Globus pallidus (tissue), 1 donor: ENCODE measurements at regions not wholly inside any gene's neighbourhood (a gene's known extent, or its start where the extent isn't known, plus 50 kb on each side); places are given as distances from the start of the nearest gene placed in this dataset.

Experiments used
- DNase-seq: peaks from one replicate; pipeline ENCODE4 v3.0.0-alpha.2; 2015; ENCODE audit warnings: low spot score

DNA sequence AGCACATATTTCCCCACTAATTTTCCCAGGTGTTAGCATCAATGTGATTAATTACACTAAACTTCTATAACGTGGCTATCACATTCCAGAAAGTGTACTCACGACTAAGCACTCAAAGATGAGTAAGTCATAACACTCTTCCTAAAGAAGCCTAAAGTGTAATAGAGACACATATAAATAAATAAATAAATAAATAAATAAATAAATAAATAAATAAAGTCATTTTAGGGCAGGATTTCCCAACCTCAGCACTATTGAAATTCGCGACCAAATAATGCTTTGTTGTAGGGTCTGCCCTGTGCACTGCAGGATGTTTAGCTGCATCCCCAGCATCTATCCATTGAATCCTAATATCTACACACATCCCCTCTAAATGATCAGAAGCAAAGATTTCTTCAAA is 390.9 kb downstream of the CDH7 start:
- no peak for DNase-seq

DNA sequence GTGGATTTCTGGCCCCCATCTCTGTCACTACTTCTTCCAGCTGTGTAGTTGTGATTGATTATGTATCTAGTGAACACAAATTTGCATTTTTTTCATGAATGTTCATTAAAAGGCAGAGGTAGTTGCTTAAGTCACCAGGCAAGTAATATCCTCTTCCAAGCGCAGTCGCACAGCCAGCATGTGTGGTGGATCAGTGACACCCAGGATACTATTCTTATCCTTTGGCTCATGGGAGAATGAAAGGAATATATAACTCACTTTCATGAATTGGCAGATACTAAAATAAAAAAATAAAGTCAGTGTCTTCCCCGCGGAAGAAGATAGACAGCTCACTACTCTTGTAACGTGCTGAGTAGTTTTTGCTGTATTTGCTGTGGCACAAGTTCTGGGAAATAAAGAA is 387.8 kb downstream of the CDH7 start:
- no peak for DNase-seq

DNA sequence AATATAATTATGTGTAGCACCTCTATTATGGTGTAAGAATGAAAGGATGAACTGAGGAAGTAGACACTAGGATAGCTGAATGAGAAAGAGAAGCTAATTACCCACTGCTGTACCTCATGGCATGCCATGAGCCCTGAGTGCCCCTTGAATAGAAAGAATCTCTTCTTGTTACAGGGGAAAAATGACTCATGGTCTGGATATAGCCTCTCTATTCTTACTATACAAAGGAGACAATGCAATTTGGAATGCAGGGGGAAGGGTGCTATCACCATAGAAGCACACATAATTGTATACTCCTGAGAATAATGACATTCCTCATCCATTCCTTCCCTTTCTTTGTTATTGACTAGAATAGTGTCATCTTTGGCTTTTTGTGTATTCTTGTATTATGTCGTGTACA is 385.2 kb downstream of the CDH7 start:
- no peak for DNase-seq

DNA sequence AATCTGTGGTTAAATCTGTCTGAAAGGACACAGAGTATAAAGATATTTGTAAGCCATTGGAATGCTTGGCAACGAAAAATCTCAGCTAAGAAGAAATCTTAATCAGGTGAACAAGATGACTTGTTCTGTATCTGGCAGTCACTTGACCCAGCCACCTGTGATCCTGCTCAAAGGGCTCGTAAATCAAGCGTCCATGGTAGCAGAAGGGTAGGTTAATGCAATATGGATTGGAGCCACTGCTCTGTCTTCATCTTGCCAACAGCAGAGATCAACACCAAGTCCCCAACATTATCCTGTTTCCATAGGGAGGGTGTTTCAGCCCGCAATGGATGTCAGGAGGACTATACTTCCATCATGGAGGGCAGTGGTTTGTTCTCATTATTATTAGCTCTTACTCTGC is 378.4 kb downstream of the CDH7 start:
- no peak for DNase-seq

DNA sequence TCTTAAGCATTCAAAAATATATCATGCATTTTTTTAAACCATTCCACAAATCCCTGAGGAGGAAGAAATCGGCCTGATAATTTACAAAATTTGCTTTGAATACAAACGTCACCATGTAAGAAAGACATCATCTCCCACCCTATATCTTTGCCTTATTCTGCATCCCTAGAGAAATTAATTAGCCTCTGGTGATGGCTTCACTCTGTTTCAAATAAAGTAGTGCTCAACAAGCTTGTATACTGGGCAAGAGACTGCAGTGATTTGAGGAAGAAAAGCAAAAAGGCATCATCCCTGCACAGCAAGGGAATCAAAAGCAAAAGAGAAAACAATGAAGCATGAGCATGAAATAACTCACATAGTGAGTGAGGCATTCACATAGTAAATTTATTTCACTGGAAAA is 375.5 kb downstream of the CDH7 start:
- DNase-seq = no peak

DNA sequence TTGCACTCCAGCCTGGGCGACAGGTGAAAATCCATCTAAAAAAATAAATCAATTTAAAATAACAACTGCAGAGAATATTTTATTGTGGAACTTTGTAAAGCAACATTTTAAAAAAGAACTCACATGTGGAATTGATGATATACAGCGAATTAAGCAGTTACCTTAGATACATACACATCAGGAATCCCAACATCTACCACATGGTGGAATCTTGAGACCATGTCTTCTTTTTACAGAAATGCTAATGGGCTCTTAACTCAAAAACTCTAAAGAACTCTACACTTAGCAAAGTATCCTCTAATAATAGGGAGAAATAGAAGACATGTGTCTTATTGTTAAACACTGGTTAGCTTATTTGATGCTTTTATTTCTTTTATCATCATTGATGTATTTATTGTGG is 373.6 kb downstream of the CDH7 start:
- no peak for DNase-seq

DNA sequence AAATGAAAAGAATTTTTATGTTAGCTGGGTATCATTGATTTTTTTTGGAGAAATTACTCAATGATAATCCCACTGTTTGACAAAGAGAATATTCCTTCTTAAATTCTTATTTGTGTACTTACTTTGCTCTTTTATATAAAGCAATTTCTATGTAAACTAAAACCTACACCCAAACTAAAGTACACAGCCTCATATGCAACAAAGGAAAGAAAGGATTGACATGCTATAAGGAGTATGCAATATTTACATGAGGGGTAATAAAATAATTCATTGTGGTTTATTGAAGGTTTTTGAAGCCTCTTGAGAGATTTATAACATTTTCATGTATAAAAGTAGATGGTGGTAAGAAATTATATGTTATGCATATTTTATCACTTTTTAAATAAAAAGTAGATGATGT is 368.5 kb downstream of the CDH7 start:
- no peak for DNase-seq

DNA sequence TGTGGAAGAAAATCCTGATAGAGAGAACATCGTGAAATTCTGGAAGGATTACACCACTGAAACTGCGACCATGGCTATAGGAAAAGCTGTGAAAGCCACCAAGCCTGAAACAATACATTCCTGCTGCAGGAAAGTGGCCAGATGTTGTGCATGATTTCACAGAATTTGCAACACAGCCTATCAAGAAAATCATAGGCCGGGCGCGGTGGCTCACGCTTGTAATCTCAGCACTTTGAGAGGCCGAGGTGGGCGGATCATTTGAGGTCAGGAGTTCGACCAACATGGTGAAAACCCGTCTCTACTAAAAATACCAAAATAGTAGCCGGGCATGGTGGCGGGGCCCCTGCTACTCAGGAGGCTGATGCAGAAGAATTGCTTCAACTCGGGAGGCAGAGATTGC is 360.2 kb downstream of the CDH7 start:
- no peak for DNase-seq

DNA sequence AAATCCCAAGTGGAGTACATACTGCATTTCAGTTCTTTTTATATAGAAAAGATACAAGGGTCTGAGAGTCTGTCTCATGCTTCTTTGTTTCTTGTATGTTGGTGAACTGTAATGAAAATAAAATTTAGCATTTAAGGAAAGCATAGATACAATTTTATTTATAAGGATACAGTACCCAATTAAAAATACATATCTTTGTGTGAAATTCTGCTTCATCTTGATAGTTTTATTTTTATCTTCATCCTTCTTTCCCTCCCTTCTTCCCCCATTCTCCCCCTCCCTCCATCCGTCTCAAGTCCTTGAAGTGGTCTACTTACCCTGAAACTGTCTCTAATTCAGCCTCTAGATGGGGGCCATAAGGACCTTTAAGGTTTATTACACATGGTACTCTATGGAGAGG is 359.8 kb downstream of the CDH7 start:
- no peak for DNase-seq

DNA sequence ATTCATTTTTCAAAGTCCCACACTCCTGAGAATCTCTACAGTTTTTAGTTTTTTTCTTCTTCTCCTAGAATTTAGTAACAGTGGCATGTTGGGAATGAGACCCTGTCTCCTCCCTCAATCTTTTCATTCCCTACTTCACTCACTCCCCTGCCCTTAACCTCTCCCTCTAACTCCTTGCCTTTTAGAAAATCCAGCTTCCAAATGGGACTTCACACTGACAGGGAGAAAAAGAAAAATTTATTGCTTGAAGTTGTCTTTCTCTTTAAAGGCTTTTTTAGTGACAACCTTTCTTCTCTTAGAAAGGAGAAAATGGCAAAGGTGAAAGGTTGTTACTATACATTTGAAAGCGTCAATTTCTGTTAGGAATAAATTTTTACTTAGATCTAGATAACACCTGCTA is 359.2 kb downstream of the CDH7 start:
- no peak for DNase-seq

DNA sequence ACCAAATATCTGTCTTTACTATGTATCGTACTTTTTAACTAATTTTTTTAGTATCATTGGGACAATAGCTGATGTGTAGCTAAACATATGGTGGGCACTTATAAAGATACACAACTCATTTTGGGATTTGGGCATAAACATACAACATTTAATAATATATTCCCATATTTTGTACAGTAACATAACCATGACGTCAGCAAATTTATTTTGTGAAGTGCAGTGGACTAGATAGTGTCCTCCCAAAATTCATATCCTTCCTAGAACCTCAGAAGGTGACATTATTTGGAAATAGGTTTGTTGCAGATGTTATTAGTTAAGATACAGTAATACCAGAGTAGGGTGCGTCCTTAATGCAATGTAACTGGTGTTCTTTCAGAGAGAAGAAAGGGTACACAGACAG is 356.7 kb downstream of the CDH7 start:
- DNase-seq = no peak

DNA sequence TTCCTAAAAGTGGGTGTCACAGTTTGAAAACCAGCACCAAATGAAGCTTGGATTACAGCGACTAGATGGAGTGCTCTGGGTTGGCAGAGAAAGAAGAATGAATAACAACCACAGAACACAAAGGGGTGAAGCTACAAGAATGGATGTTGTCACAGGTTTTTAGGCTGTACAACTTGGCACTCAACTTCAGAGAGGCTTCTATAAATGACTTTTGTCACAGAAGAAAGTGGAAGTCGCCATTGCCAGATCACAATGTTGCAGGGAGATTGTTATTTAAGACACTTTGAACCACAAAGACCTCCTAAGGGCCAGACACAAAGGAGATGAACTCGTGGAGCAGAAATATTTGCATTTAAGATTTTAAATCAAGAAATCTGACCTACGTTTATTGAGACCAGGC is 354.2 kb downstream of the CDH7 start:
- no peak for DNase-seq

DNA sequence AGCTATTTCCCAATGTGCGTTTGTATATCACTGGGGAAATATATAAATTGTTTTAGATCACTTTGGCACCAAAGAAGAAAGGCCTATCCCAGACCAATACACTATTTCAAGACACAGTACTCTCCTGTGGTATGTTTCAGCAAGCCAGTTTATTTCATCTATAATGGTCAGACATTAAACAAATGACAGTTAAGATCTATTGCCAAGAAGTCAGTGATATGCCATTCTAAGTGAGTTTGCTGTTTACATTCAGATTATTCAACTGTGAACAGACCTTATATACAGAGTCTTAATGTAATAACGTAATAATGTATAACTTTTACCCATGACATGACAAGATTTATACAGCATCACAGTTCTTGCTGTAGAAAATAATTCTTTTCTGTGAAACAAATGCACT is 352.7 kb downstream of the CDH7 start:
- DNase-seq = no peak

DNA sequence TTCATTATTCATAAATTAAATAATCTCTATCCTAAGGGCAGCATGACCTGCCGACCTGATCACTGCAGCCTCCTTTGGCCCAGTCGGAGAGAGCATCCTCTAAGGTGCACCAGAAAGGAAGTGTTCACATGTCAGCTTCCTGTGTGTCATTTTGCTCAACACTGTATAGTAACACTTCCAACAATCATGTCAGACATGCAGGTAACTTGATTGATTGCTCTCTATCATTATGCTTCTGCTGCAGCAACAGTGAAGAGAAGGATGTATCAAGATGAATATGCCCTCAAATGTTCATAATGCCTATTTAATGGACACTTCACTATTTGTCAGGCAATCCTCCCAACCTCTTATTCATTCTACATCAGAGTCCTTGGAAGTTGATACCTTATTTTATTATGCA is 332.3 kb downstream of the CDH7 start:
- DNase-seq = no peak

DNA sequence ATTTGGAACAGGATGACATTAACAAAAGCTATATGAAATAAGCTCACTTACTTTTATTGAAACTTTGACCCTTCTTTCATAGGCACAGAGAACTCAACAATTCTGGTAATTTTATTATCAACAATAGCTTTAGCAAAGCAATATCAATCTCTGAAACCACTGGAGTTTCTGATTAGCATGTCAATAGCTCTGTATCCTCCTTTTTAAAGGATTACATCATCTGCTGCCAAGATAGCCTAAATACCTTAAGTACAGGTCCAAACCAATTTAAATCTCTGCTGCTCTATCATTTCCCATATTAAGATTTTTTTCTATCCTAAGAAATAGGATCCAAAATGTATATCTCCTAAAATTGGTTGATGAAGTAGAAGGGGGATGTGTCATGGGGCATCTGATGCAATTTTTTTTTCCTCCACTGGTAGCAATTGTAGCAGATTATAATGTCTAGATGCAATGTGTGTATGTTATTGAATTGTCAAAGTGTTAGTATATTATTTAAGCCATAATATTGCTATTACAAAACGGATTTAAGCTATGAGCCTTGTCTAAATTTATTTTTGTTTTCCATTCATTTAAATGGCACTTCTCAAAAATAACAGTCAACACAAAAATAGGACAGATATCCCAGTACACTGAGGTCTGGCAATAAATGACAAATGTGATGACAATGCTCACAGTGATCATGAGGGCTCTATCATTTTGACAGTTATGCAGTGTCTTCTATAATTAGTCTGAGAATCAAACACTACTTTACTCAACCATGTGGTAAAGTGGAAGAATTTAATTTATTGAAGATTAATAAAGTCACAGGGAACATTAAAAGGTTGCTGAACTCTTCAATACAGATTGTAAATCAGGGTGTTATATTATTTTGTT is 328.4 kb downstream of the CDH7 start:
- DNase-seq = no peak

DNA sequence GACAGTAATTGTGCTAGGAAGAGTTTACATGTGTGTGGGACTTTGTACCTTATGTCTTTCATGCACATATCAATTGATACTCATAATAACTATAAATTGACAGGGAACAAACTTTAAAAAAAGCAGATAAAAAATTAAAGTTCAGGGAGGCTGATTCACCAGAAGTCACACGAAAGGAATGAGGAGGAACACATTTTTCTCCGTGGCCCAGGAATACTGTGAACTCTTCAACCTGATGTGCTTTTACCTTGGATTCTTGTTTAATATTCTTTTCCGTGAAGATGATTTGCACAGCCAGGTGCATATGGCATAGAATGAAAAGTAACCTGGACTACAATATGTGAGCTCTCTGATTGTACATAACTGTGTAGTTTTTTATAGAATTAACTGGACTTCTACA is 326.3 kb downstream of the CDH7 start:
- no peak for DNase-seq

DNA sequence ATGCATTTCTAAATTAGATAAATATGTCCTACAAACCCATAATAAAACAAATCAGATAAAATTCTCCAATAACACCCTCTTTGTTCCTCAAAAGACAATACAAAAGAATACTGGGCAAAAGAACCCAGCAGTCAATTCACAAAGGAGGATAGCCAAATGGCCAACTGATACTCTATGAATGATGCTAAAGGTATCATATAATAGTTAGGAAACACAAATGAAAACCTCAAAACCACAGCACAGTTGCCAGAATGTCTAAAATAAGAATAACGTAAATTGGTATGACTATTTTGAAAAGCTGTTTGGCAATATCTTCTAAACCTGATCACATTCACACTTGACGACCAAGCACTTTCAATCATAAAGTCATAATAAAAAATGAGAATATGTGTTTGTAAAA is 315.4 kb downstream of the CDH7 start:
- DNase-seq = no peak

DNA sequence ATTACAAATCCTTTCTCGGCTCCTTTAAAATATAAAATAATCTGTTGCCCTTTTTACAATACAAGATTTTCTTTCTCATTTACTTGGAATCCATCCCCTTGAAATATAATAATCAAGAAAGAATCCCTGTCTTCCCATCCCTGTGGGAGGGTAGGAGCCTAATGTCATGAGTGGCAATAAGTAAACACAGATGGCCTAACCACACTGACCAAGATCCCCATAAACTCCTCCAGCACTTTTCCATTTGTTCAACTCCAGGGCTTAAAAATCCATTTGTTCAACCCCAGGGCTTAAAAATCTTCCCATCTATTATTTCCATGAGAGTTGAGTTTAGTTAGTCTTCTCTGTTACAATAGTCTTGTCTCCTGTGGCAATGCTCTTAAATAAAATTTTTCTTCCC is 297.6 kb downstream of the CDH7 start:
- DNase-seq = no peak

DNA sequence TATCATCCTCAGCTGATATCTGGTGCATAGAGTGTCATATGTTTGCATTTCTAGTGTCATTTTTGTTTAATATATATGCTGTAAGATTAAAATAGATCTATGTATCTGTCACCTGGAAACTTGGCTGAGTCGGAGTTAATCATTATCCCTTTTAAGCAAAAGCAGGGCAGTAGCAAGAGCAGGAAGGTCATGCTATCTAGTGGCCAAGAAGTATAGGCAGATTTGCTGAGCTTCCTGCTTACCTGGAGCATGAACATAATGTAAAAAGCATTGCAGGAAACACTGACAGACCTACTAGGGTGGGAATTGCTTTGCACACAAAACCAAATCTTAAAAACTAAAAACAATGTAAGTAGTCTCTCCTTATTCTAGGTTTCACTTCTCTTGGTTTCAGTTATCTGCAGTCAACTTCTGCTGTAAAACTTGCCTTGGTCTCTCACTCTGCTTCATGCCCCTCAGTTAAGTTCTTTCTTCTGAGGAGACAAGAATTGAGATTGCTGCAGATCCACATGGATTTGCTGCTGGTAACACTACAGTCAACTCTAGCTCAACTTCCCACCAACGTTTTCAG is 295.3 kb downstream of the CDH7 start:
- no peak for DNase-seq

DNA sequence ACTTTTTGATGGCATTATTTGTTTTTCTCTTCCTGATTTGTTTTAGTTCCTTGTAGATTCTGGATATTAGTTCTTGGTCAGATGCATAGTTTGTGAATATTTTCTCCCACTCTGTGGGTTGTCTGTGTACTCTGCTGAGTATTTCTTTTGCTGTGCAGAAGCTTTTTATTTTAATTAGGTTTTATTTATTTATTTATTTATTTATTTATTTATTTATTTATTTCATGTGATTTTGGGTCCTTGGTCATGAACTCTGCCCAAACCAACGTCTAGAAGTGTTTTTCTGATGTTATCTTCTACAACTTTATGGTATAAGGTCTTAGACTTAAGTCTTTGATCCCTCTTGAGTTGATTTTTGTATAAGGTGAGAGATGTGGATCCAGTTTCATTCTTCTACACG is 292.2 kb downstream of the CDH7 start:
- DNase-seq = no peak

DNA sequence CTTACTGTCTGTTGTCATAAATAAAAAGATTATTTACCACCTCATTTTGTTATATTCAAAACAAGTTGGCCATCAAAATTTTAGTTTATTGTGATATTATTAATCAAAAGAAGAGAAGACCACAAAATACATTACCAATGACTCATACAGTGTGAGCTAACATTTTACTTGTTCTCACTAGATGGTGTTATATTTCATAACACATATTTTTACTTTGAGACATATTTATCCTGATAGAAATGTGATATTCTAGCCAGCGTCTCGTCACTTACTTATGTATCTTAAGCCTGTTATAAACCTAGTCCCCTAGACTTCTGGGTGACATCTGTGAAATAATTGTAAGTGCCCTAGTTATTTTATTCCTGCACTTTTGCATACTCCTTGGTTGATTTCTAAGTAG is 263.2 kb downstream of the CDH7 start:
- DNase-seq = no peak

DNA sequence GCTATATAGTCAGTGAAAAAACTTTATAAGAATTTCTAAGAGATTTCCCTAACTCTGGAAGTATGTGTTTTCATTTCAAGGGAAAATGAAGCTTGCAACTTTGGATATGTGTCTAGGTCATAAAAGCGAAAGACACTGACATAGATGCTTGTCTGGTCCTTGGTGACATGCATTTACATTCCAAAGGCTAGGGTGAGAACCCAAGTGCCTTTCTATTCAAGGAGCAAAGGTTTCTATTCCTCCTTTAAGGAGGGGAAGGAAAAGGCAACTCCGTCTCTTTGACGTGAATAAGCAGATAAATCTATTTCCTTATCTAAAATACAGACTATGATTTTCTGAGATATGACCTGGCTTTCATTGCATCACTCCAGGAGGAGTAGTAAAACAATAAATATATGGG is 261.1 kb downstream of the CDH7 start:
- DNase-seq = no peak

DNA sequence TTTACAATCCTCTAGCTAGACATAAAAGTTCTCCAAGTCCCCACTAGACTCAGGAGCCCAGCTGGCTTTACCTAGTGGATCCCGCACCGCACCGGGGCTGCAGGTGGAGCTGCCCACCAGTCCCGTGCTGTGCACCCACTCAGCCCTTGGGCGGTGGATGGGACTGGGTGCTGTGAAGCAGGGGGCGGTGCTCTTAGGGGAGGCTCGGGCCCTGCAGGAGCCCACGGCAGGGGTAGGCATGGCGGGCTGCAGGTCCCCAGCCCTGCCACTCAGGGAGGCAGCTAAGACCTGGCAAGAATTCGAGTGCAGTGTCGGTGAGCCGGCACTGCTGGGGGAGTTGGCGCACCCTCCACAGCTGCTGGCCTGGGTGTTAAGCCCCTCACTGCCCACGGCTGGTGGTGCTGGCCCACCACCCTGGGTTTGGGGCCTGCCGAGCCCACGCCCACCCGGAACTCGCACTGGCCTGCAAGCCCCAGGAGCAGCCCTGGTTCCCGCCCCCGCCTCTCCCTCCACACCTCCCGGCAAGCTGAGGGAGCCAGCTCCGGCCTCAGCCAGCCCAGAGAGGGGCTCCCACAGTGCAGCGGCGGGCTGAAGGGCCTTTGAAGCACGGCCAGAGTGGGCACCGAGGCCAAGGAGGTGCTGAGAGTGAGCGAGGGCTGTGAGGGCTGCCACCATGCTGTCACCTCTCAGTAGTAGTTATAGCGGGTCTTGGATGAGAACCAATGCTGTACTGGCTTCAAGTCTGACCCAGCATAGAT is 255.2 kb downstream of the CDH7 start:
- no peak for DNase-seq
